HepG2 (cell line): ENCODE measurements at regions not wholly inside any gene's neighbourhood (a gene's known extent, or its start where the extent isn't known, plus 50 kb on each side); places are given as distances from the start of the nearest gene placed in this dataset.
A peak's percentile ranks its signal among the peaks of the same experiment; 100 is the strongest.

Experiments used
- DPF2 ChIP-seq: sonication (generic); formaldehyde crosslinking; IDR thresholded peaks from 2 replicates; pipeline ENCODE4 v1.4.0; 2020; ENCODE audit warnings: mild to moderate bottlenecking, low read depth, missing genetic modification reagents, borderline replicate concordance
- ELF3 ChIP-seq: IDR thresholded peaks from 2 replicates; pipeline ENCODE4 v1.6.1; 2016; ENCODE audit warnings: missing genetic modification reagents, missing compliant biosample characterization
- FOSL2 ChIP-seq: sonication (generic); formaldehyde crosslinking; IDR thresholded peaks from 2 replicates; pipeline ENCODE4 v1.4.0; 2020; ENCODE audit warnings: missing genetic modification reagents
- FOXJ3 ChIP-seq: sonication (generic); formaldehyde crosslinking; IDR thresholded peaks from 2 replicates; pipeline ENCODE4 v1.4.0; 2020; ENCODE audit warnings: missing genetic modification reagents, mild to moderate bottlenecking, borderline replicate concordance
- JUNB ChIP-seq: sonication (generic); formaldehyde crosslinking; IDR thresholded peaks from 2 replicates; pipeline ENCODE4 v1.8.0; 2022; ENCODE audit warnings: missing genetic modification reagents, mild to moderate bottlenecking, borderline replicate concordance
- KDM5A ChIP-seq: fragments of 200-600 bp; sonication (generic); IDR thresholded peaks from 2 replicates; pipeline ENCODE4 v1.7.0; 2018; ENCODE audit warnings: antibody characterized with exemption, mild to moderate bottlenecking, low read length, borderline replicate concordance
- NFE2L2 ChIP-seq: fragments of 150-350 bp; IDR thresholded peaks from 2 replicates; pipeline ENCODE4 v1.6.1; 2014; ENCODE audit warnings: low read length
- RARA ChIP-seq: IDR thresholded peaks from 2 replicates; pipeline ENCODE4 v1.6.1; 2016; ENCODE audit warnings: missing genetic modification reagents, missing compliant biosample characterization
- THAP11 ChIP-seq: IDR thresholded peaks from 2 replicates; pipeline ENCODE4 v1.6.1; 2016; ENCODE audit warnings: missing biosample characterization, missing genetic modification reagents
- YY1 ChIP-seq: IDR thresholded peaks from 2 replicates; pipeline ENCODE4 v1.6.1; 2011; ENCODE audit warnings: low read length, low read depth, moderate library complexity, mild to moderate bottlenecking; ENCODE audit not compliant: insufficient read depth, insufficient replicate concordance
- ZFP36 ChIP-seq: fragments of 150-350 bp; IDR thresholded peaks from 2 replicates; pipeline ENCODE4 v1.6.1; 2018; ENCODE audit warnings: borderline replicate concordance, low read length, low read depth; ENCODE audit not compliant: partially characterized antibody
- ZNF143 ChIP-seq: sonication (generic); formaldehyde crosslinking; IDR thresholded peaks from 2 replicates; pipeline ENCODE4 v1.4.0; 2020; ENCODE audit warnings: missing genetic modification reagents
- ZNF18 ChIP-seq: sonication (generic); formaldehyde crosslinking; IDR thresholded peaks from 2 replicates; pipeline ENCODE4 v1.8.0; 2022; ENCODE audit warnings: mild to moderate bottlenecking, missing genetic modification reagents; ENCODE audit not compliant: insufficient replicate concordance
- ZNF350 ChIP-seq: sonication (generic); formaldehyde crosslinking; IDR thresholded peaks from 2 replicates; pipeline ENCODE4 v1.4.0; 2020; ENCODE audit warnings: mild to moderate bottlenecking, low read depth, missing genetic modification reagents, borderline replicate concordance
- ZNF740 ChIP-seq: sonication (generic); formaldehyde crosslinking; IDR thresholded peaks from 2 replicates; pipeline ENCODE4 v1.4.0; 2020; ENCODE audit warnings: missing genetic modification reagents
- TF ChIP-seq, protein P1 (sequence below): sonication (generic); formaldehyde crosslinking; IDR thresholded peaks from 2 replicates; pipeline ENCODE4 v1.4.0; 2020; ENCODE audit warnings: mild to moderate bottlenecking, missing genetic modification reagents
- TF ChIP-seq, protein P2 (sequence below): sonication (generic); formaldehyde crosslinking; conservative IDR thresholded peaks from 2 replicates; pipeline ENCODE4 v1.4.0; 2020; ENCODE audit warnings: missing genetic modification reagents
- TF ChIP-seq, protein P3 (sequence below): sonication (generic); formaldehyde crosslinking; IDR thresholded peaks from 2 replicates; pipeline ENCODE4 v1.4.0; 2020; ENCODE audit warnings: missing genetic modification reagents
- TF ChIP-seq, protein P4 (sequence below): sonication (generic); formaldehyde crosslinking; IDR thresholded peaks from 2 replicates; pipeline ENCODE4 v1.4.0; 2020; ENCODE audit warnings: low read depth, mild to moderate bottlenecking, missing genetic modification reagents

DNA sequence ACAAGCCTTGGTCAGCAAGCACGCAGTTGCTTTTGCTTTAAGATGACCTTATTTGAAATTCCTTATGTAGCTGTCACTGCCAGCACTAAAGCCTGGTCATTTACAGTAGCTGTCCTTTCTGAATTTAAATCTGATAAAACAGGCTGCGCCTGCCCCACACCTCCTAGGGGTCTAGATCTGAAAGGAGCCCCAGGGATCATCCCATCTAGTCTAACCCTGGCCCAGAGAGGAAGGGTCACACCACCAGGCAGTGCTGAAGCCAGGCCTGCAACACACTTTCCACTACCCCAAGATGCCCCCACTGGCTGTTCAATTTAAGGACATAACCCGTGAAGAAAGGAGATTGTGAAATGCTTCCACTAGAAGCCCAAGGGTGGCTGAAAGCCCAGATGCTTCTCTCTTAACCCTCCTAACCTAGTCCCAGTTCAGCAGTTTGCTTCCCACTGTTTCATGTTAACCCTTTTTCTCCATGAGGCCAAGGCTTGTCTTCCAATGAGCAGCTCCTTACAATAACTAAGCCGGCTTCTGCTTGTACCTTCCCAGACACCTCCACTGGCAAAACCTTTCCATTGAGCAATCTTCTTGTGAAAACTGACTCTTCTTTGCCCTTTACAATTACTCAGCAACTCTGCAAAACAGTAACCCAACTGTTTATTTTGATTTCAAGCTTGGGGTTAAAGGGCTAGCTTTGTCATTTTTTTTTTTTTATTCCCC is 198.9 kb upstream of the LPP start (continued):
- TF ChIP-seq, protein P1, sequence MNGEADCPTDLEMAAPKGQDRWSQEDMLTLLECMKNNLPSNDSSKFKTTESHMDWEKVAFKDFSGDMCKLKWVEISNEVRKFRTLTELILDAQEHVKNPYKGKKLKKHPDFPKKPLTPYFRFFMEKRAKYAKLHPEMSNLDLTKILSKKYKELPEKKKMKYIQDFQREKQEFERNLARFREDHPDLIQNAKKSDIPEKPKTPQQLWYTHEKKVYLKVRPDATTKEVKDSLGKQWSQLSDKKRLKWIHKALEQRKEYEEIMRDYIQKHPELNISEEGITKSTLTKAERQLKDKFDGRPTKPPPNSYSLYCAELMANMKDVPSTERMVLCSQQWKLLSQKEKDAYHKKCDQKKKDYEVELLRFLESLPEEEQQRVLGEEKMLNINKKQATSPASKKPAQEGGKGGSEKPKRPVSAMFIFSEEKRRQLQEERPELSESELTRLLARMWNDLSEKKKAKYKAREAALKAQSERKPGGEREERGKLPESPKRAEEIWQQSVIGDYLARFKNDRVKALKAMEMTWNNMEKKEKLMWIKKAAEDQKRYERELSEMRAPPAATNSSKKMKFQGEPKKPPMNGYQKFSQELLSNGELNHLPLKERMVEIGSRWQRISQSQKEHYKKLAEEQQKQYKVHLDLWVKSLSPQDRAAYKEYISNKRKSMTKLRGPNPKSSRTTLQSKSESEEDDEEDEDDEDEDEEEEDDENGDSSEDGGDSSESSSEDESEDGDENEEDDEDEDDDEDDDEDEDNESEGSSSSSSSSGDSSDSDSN = no peak
- TF ChIP-seq ZNF350 (CRISPR knock-in tag) (no peak; the same call in 1 of the 2 replicates), YY1 (no peak), KDM5A (no peak), ZNF18 (CRISPR knock-in tag) (no peak), ELF3 (CRISPR knock-in tag) (peak; percentile 17; the same call in 1 of the 2 replicates), FOXJ3 (no peak), ZFP36 (no peak), ZNF143 (CRISPR knock-in tag) (no peak), JUNB (no peak), RARA (peak; percentile 45), DPF2 (CRISPR knock-in tag) (no peak), THAP11 (CRISPR knock-in tag) (0 out of 2 replicates have a peak, but pooled peaks have one; percentile 15), ZNF740 (CRISPR knock-in tag) (no peak), FOSL2 (CRISPR knock-in tag) (peak; percentile 32; the same call in 1 of the 2 replicates), NFE2L2 (peak; percentile 29; the same call in 1 of the 2 replicates)
- TF ChIP-seq, protein P2, sequence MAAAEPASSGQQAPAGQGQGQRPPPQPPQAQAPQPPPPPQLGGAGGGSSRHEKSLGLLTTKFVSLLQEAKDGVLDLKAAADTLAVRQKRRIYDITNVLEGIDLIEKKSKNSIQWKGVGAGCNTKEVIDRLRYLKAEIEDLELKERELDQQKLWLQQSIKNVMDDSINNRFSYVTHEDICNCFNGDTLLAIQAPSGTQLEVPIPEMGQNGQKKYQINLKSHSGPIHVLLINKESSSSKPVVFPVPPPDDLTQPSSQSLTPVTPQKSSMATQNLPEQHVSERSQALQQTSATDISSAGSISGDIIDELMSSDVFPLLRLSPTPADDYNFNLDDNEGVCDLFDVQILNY = no peak
- TF ChIP-seq, protein P3, sequence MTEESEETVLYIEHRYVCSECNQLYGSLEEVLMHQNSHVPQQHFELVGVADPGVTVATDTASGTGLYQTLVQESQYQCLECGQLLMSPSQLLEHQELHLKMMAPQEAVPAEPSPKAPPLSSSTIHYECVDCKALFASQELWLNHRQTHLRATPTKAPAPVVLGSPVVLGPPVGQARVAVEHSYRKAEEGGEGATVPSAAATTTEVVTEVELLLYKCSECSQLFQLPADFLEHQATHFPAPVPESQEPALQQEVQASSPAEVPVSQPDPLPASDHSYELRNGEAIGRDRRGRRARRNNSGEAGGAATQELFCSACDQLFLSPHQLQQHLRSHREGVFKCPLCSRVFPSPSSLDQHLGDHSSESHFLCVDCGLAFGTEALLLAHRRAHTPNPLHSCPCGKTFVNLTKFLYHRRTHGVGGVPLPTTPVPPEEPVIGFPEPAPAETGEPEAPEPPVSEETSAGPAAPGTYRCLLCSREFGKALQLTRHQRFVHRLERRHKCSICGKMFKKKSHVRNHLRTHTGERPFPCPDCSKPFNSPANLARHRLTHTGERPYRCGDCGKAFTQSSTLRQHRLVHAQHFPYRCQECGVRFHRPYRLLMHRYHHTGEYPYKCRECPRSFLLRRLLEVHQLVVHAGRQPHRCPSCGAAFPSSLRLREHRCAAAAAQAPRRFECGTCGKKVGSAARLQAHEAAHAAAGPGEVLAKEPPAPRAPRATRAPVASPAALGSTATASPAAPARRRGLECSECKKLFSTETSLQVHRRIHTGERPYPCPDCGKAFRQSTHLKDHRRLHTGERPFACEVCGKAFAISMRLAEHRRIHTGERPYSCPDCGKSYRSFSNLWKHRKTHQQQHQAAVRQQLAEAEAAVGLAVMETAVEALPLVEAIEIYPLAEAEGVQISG (CRISPR knock-in tag) = no peak
- TF ChIP-seq, protein P4, sequence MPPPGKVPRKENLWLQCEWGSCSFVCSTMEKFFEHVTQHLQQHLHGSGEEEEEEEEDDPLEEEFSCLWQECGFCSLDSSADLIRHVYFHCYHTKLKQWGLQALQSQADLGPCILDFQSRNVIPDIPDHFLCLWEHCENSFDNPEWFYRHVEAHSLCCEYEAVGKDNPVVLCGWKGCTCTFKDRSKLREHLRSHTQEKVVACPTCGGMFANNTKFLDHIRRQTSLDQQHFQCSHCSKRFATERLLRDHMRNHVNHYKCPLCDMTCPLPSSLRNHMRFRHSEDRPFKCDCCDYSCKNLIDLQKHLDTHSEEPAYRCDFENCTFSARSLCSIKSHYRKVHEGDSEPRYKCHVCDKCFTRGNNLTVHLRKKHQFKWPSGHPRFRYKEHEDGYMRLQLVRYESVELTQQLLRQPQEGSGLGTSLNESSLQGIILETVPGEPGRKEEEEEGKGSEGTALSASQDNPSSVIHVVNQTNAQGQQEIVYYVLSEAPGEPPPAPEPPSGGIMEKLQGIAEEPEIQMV = no peak
